IMR-90 (cell line): ENCODE measurements at regions not wholly inside any gene's neighbourhood (a gene's known extent, or its start where the extent isn't known, plus 50 kb on each side); places are given as distances from the start of the nearest gene placed in this dataset.

Experiments used
- ATAC-seq: fragments of 200-7000 bp; cut with Tn5 transposase; 2 replicates; pipeline ENCODE4 v1.9.1; 2020; ENCODE audit warnings: low read depth, mild to moderate bottlenecking, moderate library complexity
- BruUV-seq: library from RNA; stranded (reverse); fragments of 400-500 nt; replicated peaks from 2 replicates; lab custom pipeline; 2021; lab: Mats Ljungman, UMichigan
- CTCF ChIA-PET: fragments of 300-600 bp; formaldehyde crosslinking; extraction: SDS; loops from one replicate; lab custom pipeline; 2021; ENCODE audit warnings: antibody characterized with exemption; lab: Yijun Ruan, JAX
- POLR2A ChIA-PET: fragments of 300-600 bp; sonication (Branson Sonifier 250); formaldehyde crosslinking; loops from one replicate; lab custom pipeline; 2022; ENCODE audit warnings: antibody characterized with exemption; ENCODE audit not compliant: unreplicated experiment; lab: Charles Lee
- DNase-seq: peaks from one replicate; pipeline ENCODE4 v3.0.0; 2013
- H2AFZ ChIP-seq: replicated peaks from 2 replicates; pipeline ENCODE3; 2013; ENCODE audit warnings: low read length, mild to moderate bottlenecking; ENCODE audit not compliant: poor library complexity
- H2AK5ac ChIP-seq: 2 replicates; pipeline ENCODE4 v1.6.1; 2013; ENCODE audit warnings: low read depth, low read length, inconsistent platforms
- H2AK9ac ChIP-seq: replicated peaks from 2 replicates; pipeline ENCODE3; 2013; ENCODE audit warnings: mild to moderate bottlenecking, low read depth, low read length, moderate library complexity; ENCODE audit not compliant: poor library complexity
- H2BK120ac ChIP-seq: 2 replicates; pipeline ENCODE4 v1.6.1; 2013; ENCODE audit warnings: low read depth, low read length, inconsistent platforms
- H2BK15ac ChIP-seq: 3 replicates; pipeline ENCODE4 v1.6.1; 2013; ENCODE audit warnings: low read depth, low read length, inconsistent platforms
- H2BK20ac ChIP-seq: 2 replicates; pipeline ENCODE4 v1.6.1; 2013; ENCODE audit warnings: low read depth, mild to moderate bottlenecking, inconsistent platforms, low read length, moderate library complexity
- H2BK5ac ChIP-seq: 2 replicates; pipeline ENCODE4 v1.6.1; 2013; ENCODE audit warnings: mild to moderate bottlenecking, low read depth, low read length, inconsistent platforms; ENCODE audit not compliant: poor library complexity, severe bottlenecking
- H3K14ac ChIP-seq: replicated peaks from 2 replicates; pipeline ENCODE4 v1.6.1; 2013; ENCODE audit warnings: low read depth, low read length, inconsistent platforms
- H3K18ac ChIP-seq: 2 replicates; pipeline ENCODE4 v1.6.1; 2013; ENCODE audit warnings: low read depth, low read length, control low read depth
- H3K23ac ChIP-seq: 2 replicates; pipeline ENCODE4 v1.6.1; 2013; ENCODE audit warnings: low read depth, low read length, inconsistent platforms
- H3K27ac ChIP-seq: 2 replicates; pipeline ENCODE4 v1.5.1; 2013; ENCODE audit warnings: mild to moderate bottlenecking, control low read depth, low read length; ENCODE audit not compliant: insufficient read depth
- H3K27me3 ChIP-seq: 2 replicates; pipeline ENCODE4 v1.6.1; 2013; ENCODE audit warnings: low read length; ENCODE audit not compliant: control insufficient read depth, insufficient read depth
- H3K36me3 ChIP-seq: 2 replicates; pipeline ENCODE4 v1.6.1; 2013; ENCODE audit warnings: low read length, mixed read lengths; ENCODE audit not compliant: control insufficient read depth, insufficient read depth
- H3K4ac ChIP-seq: 2 replicates; pipeline ENCODE4 v1.6.1; 2013; ENCODE audit warnings: low read depth, low read length, inconsistent platforms
- H3K4me1 ChIP-seq: 2 replicates; pipeline ENCODE4 v1.6.1; 2013; ENCODE audit warnings: low read length, mixed read lengths; ENCODE audit not compliant: control insufficient read depth, insufficient read depth
- H3K4me2 ChIP-seq: 2 replicates; pipeline ENCODE4 v1.6.1; 2013; ENCODE audit warnings: low read depth, mild to moderate bottlenecking, control low read depth, low read length, moderate library complexity
- H3K4me3 ChIP-seq: 2 replicates; pipeline ENCODE4 v1.5.1; 2013; ENCODE audit warnings: low read depth, mild to moderate bottlenecking, control low read depth, low read length, moderate library complexity; ENCODE audit not compliant: insufficient read depth
- H3K56ac ChIP-seq: 2 replicates; pipeline ENCODE4 v1.6.1; 2013; ENCODE audit warnings: low read length, inconsistent platforms; ENCODE audit not compliant: insufficient read depth; ENCODE audit errors: extremely low read depth
- H3K79me1 ChIP-seq, 2 experiments: 2 replicates each; pipeline ENCODE4 v1.6.1; 2013; ENCODE audit warnings: low read length in 2 of 2, inconsistent platforms in 1 of 2, low read depth in 1 of 2
- H3K9ac ChIP-seq: 2 replicates; pipeline ENCODE4 v1.6.1; 2013; ENCODE audit warnings: low read depth, low read length, control low read depth
- H3K9me1 ChIP-seq: 2 replicates; pipeline ENCODE4 v1.6.1; 2013; ENCODE audit warnings: low read length, inconsistent platforms; ENCODE audit not compliant: insufficient read depth
- H3K9me3 ChIP-seq: 2 replicates; pipeline ENCODE4 v1.6.1; 2013; ENCODE audit warnings: low read length; ENCODE audit not compliant: control insufficient read depth, insufficient read depth
- H4K20me1 ChIP-seq: 2 replicates; pipeline ENCODE4 v1.6.1; 2013; ENCODE audit warnings: low read length, inconsistent platforms; ENCODE audit not compliant: insufficient read depth
- H4K5ac ChIP-seq: 2 replicates; pipeline ENCODE4 v1.6.1; 2013; ENCODE audit warnings: mild to moderate bottlenecking, low read depth, low read length, control low read depth
- H4K8ac ChIP-seq, 2 experiments: 2 replicates each; pipeline ENCODE4 v1.6.1; 2013; ENCODE audit warnings: low read depth in 2 of 2, low read length in 2 of 2, control low read depth in 1 of 2, inconsistent platforms in 1 of 2
- H4K91ac ChIP-seq: 2 replicates; pipeline ENCODE4 v1.6.1; 2013; ENCODE audit warnings: low read depth, low read length, inconsistent platforms; ENCODE audit not compliant: insufficient read depth
- CEBPB ChIP-seq: IDR thresholded peaks from 2 replicates; pipeline ENCODE4 v1.6.1; 2012; ENCODE audit warnings: low read depth, low read length, improper control_type of control experiment
- CHD1 ChIP-seq: IDR thresholded peaks from 2 replicates; pipeline ENCODE4 v1.6.1; 2012; ENCODE audit warnings: low read depth, low read length, improper control_type of control experiment
- FOS ChIP-seq: fragments of 150-350 bp; IDR thresholded peaks from 2 replicates; pipeline ENCODE4 v1.6.1; 2016; ENCODE audit warnings: low read depth, low read length
- MAFK ChIP-seq: IDR thresholded peaks from 2 replicates; pipeline ENCODE4 v1.6.1; 2012; ENCODE audit warnings: low read depth, low read length, improper control_type of control experiment
- MAZ ChIP-seq: IDR thresholded peaks from 2 replicates; pipeline ENCODE4 v1.6.1; 2012; ENCODE audit warnings: low read depth, mild to moderate bottlenecking, low read length, improper control_type of control experiment, moderate library complexity, borderline replicate concordance
- MXI1 ChIP-seq: IDR thresholded peaks from 2 replicates; pipeline ENCODE4 v1.6.1; 2012; ENCODE audit warnings: low read depth, mild to moderate bottlenecking, low read length, moderate library complexity, borderline replicate concordance
- NFE2L2 ChIP-seq: fragments of 150-350 bp; IDR thresholded peaks from 2 replicates; pipeline ENCODE4 v1.6.1; 2016; ENCODE audit warnings: low read depth, mild to moderate bottlenecking, low read length
- RAD21 ChIP-seq: IDR thresholded peaks from 2 replicates; pipeline ENCODE4 v1.6.1; 2012; ENCODE audit warnings: low read length, improper control_type of control experiment
- RFX5 ChIP-seq: IDR thresholded peaks from 2 replicates; pipeline ENCODE4 v1.8.0; 2012; ENCODE audit warnings: low read depth, mild to moderate bottlenecking, low read length, moderate library complexity
- SMC3 ChIP-seq: fragments of 150-350 bp; IDR thresholded peaks from 2 replicates; pipeline ENCODE4 v1.6.1; 2016; ENCODE audit warnings: low read depth, mild to moderate bottlenecking, antibody characterized with exemption, low read length, moderate library complexity
- WGBS, 2 experiments: methylation state at CpG; one replicate each; pipeline versions ENCODE4 v1.1.5 to v1.1.7; 2013; ENCODE audit warnings: missing lambda C conversion rate in 2 of 2; ENCODE audit not compliant: insufficient read length in 1 of 2; ENCODE audit errors: extremely low coverage in 2 of 2; 5-methylcytosine and 5-hydroxymethylcytosine counted together
- dilution Hi-C: fragments of 300-500 bp; cut with HindIII; formaldehyde crosslinking; loops from one replicate; pipeline ENCODE4 v1.14.3; 2018; ENCODE audit warnings: low sequenced_read_pairs; ENCODE audit not compliant: unreplicated experiment
- in situ Hi-C: fragments of 300-500 bp; cut with MboI; formaldehyde crosslinking; loops from 3 replicates; pipeline ENCODE4 v1.14.3; 2019; ENCODE audit warnings: low sequenced_read_pairs, inconsistent platforms, mixed read lengths
- intact Hi-C: fragments of 100-400 bp; cut with micrococcal nuclease; formaldehyde crosslinking; loops from 2 replicates; pipeline ENCODE4 v1.10.0; 2022
- TF ChIP-seq, protein P1 (sequence below): conservative IDR thresholded peaks from 2 replicates; pipeline ENCODE4 v1.5.1; 2012; ENCODE audit warnings: mild to moderate bottlenecking, low read depth, low read length, improper control_type of control experiment
- TF ChIP-seq, protein P2 (sequence below): fragments of 150-350 bp; IDR thresholded peaks from 2 replicates; pipeline ENCODE4 v1.6.1; 2016; ENCODE audit warnings: low read depth, mild to moderate bottlenecking, low read length, moderate library complexity, borderline replicate concordance

DNA sequence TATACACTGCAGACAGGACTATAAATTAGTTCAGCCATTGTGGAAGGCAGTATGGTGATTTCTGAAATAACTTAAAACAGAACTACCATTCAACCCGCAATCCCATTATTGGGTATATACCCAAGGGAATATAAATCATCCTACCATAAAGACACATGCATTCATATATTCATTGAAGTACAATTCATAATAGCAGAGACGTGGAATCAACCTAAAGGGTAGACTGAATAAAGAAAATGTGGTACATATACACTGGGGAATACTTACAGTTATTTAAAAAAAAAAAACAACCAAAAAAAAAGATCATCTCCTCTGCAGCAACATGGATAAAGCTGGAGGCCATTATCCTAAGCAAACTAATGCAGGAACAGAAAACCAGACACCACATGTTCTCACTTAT lies 473.9 kb downstream of the TRHDE start:
- Histone ChIP-seq H3K9me1 (no peaks in the 10 kb centered on the region), H2BK20ac (no peak overlapping the region), H2AK5ac (no peak overlapping the region), H2BK120ac (no peak overlapping the region), H2AK9ac (no peak overlapping the region), H3K14ac (no peak overlapping the region), H3K27ac (no peak overlapping the region), H3K23ac (no peak overlapping the region), H4K8ac (no peak overlapping the region), H4K91ac (no peak overlapping the region), H3K9ac (no peak overlapping the region), H3K79me1 (no peaks in the 10 kb centered on the region), H3K4me1 (no peaks in the 10 kb centered on the region), H3K18ac (no peak overlapping the region), H3K56ac (no peak overlapping the region), H3K4me3 (no peak overlapping the region), H2AFZ (no peak overlapping the region), H3K9me3 (no peaks in the 10 kb centered on the region), H3K4ac (no peak overlapping the region), H2BK15ac (no peak overlapping the region), H3K4me2 (no peak overlapping the region), H2BK5ac (no peak overlapping the region), H3K36me3 (no peaks in the 10 kb centered on the region), H4K20me1 (no peaks in the 10 kb centered on the region), H4K5ac (no peak overlapping the region), H3K27me3 (no peaks in the 10 kb centered on the region)
- TF ChIP-seq NFE2L2 (no peak), MAFK (no peak), RAD21 (no peak), CHD1 (no peak), MAZ (no peak), SMC3 (no peak), MXI1 (no peak), RFX5 (no peak), FOS (no peak), CEBPB (no peak)
- TF ChIP-seq, protein P1, sequence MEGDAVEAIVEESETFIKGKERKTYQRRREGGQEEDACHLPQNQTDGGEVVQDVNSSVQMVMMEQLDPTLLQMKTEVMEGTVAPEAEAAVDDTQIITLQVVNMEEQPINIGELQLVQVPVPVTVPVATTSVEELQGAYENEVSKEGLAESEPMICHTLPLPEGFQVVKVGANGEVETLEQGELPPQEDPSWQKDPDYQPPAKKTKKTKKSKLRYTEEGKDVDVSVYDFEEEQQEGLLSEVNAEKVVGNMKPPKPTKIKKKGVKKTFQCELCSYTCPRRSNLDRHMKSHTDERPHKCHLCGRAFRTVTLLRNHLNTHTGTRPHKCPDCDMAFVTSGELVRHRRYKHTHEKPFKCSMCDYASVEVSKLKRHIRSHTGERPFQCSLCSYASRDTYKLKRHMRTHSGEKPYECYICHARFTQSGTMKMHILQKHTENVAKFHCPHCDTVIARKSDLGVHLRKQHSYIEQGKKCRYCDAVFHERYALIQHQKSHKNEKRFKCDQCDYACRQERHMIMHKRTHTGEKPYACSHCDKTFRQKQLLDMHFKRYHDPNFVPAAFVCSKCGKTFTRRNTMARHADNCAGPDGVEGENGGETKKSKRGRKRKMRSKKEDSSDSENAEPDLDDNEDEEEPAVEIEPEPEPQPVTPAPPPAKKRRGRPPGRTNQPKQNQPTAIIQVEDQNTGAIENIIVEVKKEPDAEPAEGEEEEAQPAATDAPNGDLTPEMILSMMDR: no peak
- TF ChIP-seq, protein P2, sequence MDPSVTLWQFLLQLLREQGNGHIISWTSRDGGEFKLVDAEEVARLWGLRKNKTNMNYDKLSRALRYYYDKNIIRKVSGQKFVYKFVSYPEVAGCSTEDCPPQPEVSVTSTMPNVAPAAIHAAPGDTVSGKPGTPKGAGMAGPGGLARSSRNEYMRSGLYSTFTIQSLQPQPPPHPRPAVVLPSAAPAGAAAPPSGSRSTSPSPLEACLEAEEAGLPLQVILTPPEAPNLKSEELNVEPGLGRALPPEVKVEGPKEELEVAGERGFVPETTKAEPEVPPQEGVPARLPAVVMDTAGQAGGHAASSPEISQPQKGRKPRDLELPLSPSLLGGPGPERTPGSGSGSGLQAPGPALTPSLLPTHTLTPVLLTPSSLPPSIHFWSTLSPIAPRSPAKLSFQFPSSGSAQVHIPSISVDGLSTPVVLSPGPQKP: no peak
- DNase-seq: no peak
- no CpG with 5 or more reads among the region's 2 CpGs for WGBS, 2 experiments
- no peak for ATAC-seq
- BruUV-seq: no TSS peak
- ChIA-PET CTCF (no interaction called here), POLR2A (no interaction called here)
- intact Hi-C loops (no loop called here), in situ Hi-C loops (no loop called here), dilution Hi-C loops (no loop called here)
